Activated CD8-positive, alpha-beta T cell treated with anti-CD3 and anti-CD28 coated beads, Interleukin-2, amount 10 ng/mL, durations not matched to agents 7 days and 5 days (primary cell): ENCODE measurements at regions not wholly inside any gene's neighbourhood (a gene's known extent, or its start where the extent isn't known, plus 50 kb on each side); places are given as distances from the start of the nearest gene placed in this dataset.

Experiments
- ATAC-seq: fragments of 150-1000 bp; cut with Tn5 transposase; one replicate; pipeline ENCODE4 v1.10.0; 2021; ENCODE audit warnings: moderate library complexity
- CTCF ChIA-PET: fragments of 350-600 bp; sonication (Branson Sonifier 250); formaldehyde crosslinking; loops from one replicate; lab custom pipeline; 2021; ENCODE audit warnings: antibody characterized with exemption; lab: Charles Lee
- POLR2A ChIA-PET: fragments of 350-600 bp; sonication (Branson Sonifier 250); formaldehyde crosslinking; loops from one replicate; lab custom pipeline; 2021; ENCODE audit warnings: antibody characterized with exemption; lab: Charles Lee
- DNase-seq: peaks from one replicate; pipeline ENCODE4 v3.0.0-alpha.2; 2020
- H3K27ac Mint-ChIP-seq: one replicate; pipeline ENCODE4 v1.8.0; 2021; ENCODE audit warnings: mild to moderate bottlenecking, mixed read lengths
- H3K27me3 Mint-ChIP-seq: one replicate; pipeline ENCODE4 v1.8.0; 2021; ENCODE audit warnings: low read depth, mixed read lengths
- H3K36me3 Mint-ChIP-seq: one replicate; pipeline ENCODE4 v1.8.0; 2021; ENCODE audit warnings: low read depth, mixed read lengths
- H3K4me1 Mint-ChIP-seq: one replicate; pipeline ENCODE4 v1.8.0; 2021; ENCODE audit warnings: low read depth, mixed read lengths
- H3K4me3 Mint-ChIP-seq: one replicate; pipeline ENCODE4 v1.8.0; 2021; ENCODE audit warnings: mild to moderate bottlenecking, mixed read lengths
- H3K9me3 Mint-ChIP-seq: one replicate; pipeline ENCODE4 v1.8.0; 2022; ENCODE audit warnings: mixed read lengths; ENCODE audit not compliant: insufficient read depth

DNA sequence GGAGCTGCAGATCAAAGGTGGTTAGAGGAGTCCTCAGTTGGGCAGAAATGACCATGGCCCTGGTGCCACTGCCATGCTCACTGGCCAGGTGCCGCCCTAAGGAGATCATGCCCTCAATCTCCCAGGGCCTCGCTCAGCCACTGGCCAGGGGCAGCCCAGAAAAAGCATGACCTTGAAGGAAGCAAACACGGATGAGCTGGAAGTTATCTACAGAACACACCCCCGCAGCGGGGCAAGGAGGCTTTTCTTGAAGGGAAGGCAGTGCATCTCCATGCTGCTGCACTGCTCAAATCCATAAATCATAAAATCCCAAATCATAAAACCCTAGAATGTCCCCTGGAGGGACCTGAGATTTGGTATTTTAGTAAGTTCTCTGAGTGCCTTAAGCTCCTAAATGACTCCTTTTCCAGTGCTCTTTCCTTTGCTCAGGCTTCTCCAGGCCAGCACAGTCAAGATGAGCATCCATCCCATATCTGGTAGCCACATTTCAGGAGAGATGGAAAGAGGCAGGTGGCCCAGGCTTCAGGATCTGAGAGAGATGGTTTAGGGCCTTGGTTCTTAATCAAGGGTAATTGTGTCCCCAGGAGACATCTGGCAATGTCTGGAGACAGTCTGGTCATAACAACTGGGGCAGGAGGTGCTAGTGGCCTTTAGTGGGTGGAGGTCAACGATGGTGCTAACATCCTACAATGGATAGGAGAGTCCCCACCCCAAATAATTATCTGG lies 217.3 kb downstream of the RBM19 start:
- DNase-seq (no peak), ATAC-seq (no peak)
- ChIA-PET CTCF (no interaction called here), POLR2A (no interaction called here)
- H3K9me3 Mint-ChIP-seq = no peaks in the 10 kb centered on the region
- H3K36me3 Mint-ChIP-seq = no peaks in the 10 kb centered on the region
- H3K4me3 Mint-ChIP-seq = no peak overlapping the region
- H3K27ac Mint-ChIP-seq = no peak overlapping the region
- no peaks in the 10 kb centered on the region for H3K4me1 Mint-ChIP-seq
- H3K27me3 Mint-ChIP-seq = peaks cover 14% of the 10 kb centered on the region

- Mint-ChIP-seq H3K36me3 (no peaks in the 10 kb centered on the region), H3K27ac (no peak overlapping the region), H3K9me3 (no peaks in the 10 kb centered on the region), H3K27me3 (peaks cover 14% of the 10 kb centered on the region), H3K4me1 (no peaks in the 10 kb centered on the region), H3K4me3 (no peak overlapping the region)
- DNase-seq = no peak
- ATAC-seq = no peak
- ChIA-PET CTCF (no interaction called here), POLR2A (no interaction called here)
Observed at GRCh38 chr12:113747017-113747416, 219.1 kb downstream of the RBM19 start.

GRCh38 chr12:113744802-113745395 lies 221.2 kb downstream of the RBM19 start:
- H3K9me3 Mint-ChIP-seq = no peaks in the 10 kb centered on the region
- no peaks in the 10 kb centered on the region for H3K4me1 Mint-ChIP-seq
- DNase-seq (no peak), ATAC-seq (no peak)
- H3K27ac Mint-ChIP-seq = no peak overlapping the region
- ChIA-PET POLR2A (interaction anchor here (0.6 kb wide), 1 partner anchor 868 kb away, joined by 3 read pairs; no protein-coding TSS in a partner anchor), CTCF (no interaction called here)
- H3K27me3 Mint-ChIP-seq = peaks cover 14% of the 10 kb centered on the region
- no peaks in the 10 kb centered on the region for H3K36me3 Mint-ChIP-seq
- no peak overlapping the region for H3K4me3 Mint-ChIP-seq

DNA sequence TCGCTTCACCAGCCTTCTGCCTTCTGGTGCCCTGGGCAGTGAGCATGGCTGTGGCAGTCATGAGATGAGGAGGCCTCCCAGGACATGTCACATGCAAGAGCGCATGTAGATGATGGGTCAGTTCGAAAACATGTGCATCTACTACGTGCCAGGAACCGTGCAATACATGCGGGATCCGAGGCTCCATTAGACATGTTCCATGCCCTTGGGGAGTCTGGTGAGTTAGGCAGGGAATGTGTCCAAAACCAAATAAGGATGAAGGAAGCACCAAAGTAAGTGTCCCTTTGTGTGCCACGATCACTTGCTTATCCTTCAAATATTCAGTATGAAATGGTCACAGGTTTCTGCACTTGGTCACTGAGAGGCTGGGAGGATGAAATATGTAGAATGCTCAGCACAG lies 223.3 kb downstream of the RBM19 start:
- ATAC-seq (no peak), DNase-seq (no peak)
- H3K4me3 Mint-ChIP-seq = no peak overlapping the region
- POLR2A ChIA-PET = no interaction called here
- no peaks in the 10 kb centered on the region for H3K36me3 Mint-ChIP-seq
- H3K27me3 Mint-ChIP-seq = peaks cover 13% of the 10 kb centered on the region
- H3K27ac Mint-ChIP-seq = no peak overlapping the region
- H3K4me1 Mint-ChIP-seq = no peaks in the 10 kb centered on the region
- CTCF ChIA-PET = no interaction called here
- no peaks in the 10 kb centered on the region for H3K9me3 Mint-ChIP-seq

GRCh38 chr12:113740699-113741098 lies 225.4 kb downstream of the RBM19 start:
- POLR2A ChIA-PET = no interaction called here
- DNase-seq (no peak), ATAC-seq (no peak)
- no peak overlapping the region for H3K27ac Mint-ChIP-seq
- no peaks in the 10 kb centered on the region for H3K9me3 Mint-ChIP-seq
- H3K36me3 Mint-ChIP-seq = no peaks in the 10 kb centered on the region
- H3K4me3 Mint-ChIP-seq = no peak overlapping the region
- CTCF ChIA-PET = no interaction called here
- H3K4me1 Mint-ChIP-seq = no peaks in the 10 kb centered on the region
- H3K27me3 Mint-ChIP-seq = peaks cover 13% of the 10 kb centered on the region

DNA sequence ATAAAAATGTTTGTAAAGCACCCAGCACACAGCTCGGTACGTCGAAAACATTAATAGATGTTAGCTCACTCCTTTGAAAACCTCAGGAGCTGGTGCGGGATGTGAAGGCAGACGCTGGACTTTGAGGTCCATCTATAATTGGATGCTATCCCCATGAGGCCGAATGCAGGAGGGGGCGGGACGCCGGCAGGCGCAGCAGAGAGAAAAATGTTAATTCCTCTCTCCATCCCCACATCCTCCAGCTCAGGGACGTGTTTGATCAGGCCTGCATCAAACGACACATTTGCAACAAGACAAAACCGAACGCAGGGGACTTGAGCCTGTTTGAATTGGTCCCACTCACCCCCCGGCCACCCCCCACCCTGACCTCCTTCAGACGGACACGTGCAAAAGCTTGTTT lies 231.0 kb downstream of the RBM19 start:
- DNase-seq (no peak), ATAC-seq (no peak)
- Mint-ChIP-seq H3K4me3 (no peak overlapping the region), H3K36me3 (no peaks in the 10 kb centered on the region), H3K27me3 (peaks cover 17% of the 10 kb centered on the region), H3K4me1 (no peaks in the 10 kb centered on the region), H3K27ac (no peak overlapping the region), H3K9me3 (no peaks in the 10 kb centered on the region)
- CTCF ChIA-PET = no interaction called here
- POLR2A ChIA-PET = no interaction called here

DNA sequence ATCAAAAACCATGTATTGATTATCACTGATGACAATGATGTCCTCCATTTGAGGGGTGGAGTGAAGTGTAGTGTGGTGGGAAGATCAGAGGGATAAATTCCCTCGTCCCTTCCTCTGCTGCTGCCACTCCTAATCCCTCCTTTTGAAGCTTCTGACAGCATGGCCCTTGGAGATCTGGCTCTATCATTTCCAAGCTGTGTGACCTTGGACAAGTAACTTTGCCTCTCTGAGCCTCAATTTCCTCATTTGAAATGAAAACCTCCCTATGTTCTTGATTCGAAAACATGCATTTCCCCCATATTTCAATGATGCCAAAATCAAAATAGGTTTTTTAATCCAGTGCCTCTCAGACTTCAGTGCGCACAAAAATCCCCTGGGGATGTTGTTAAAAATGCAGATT lies 231.6 kb downstream of the RBM19 start:
- ChIA-PET CTCF (no interaction called here), POLR2A (no interaction called here)
- no peaks in the 10 kb centered on the region for H3K9me3 Mint-ChIP-seq
- peaks cover 17% of the 10 kb centered on the region for H3K27me3 Mint-ChIP-seq
- no peaks in the 10 kb centered on the region for H3K36me3 Mint-ChIP-seq
- ATAC-seq (no peak), DNase-seq (no peak)
- H3K4me1 Mint-ChIP-seq = no peaks in the 10 kb centered on the region
- no peak overlapping the region for H3K27ac Mint-ChIP-seq
- H3K4me3 Mint-ChIP-seq = no peak overlapping the region

DNA sequence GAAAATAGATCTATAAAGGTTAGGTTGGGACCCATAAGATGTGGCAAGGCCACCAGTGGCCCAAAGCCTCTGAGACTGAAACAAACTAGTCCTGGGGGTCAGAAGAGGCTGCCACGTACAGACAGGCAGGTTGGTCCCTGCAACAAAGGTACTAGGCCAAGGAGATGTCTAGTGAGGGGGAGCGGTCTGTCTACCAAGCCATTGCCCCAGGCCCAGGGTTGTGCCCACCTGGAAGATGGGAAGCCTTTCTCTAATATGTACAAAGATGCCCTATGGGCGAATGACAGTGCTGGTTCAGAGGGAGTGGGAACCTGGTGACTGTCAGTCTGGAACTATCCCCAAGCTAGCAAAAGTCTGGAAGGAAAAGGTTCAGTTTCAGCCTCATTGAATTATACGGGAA lies 233.2 kb downstream of the RBM19 start:
- Mint-ChIP-seq H3K36me3 (no peaks in the 10 kb centered on the region), H3K4me1 (no peaks in the 10 kb centered on the region), H3K9me3 (no peaks in the 10 kb centered on the region), H3K27ac (no peak overlapping the region), H3K27me3 (peaks cover 15% of the 10 kb centered on the region), H3K4me3 (no peak overlapping the region)
- DNase-seq = no peak
- ChIA-PET POLR2A (no interaction called here), CTCF (no interaction called here)
- no peak for ATAC-seq

- no peak overlapping the region for H3K4me3 Mint-ChIP-seq
- H3K27me3 Mint-ChIP-seq = no peaks in the 10 kb centered on the region
- ChIA-PET CTCF (no interaction called here), POLR2A (no interaction called here)
- ATAC-seq (no peak), DNase-seq (no peak)
- H3K27ac Mint-ChIP-seq = no peak overlapping the region
- no peaks in the 10 kb centered on the region for H3K4me1 Mint-ChIP-seq
- H3K36me3 Mint-ChIP-seq = no peaks in the 10 kb centered on the region
- H3K9me3 Mint-ChIP-seq = no peaks in the 10 kb centered on the region
Observed at GRCh38 chr12:113727651-113728061, 238.5 kb downstream of the RBM19 start.

DNA sequence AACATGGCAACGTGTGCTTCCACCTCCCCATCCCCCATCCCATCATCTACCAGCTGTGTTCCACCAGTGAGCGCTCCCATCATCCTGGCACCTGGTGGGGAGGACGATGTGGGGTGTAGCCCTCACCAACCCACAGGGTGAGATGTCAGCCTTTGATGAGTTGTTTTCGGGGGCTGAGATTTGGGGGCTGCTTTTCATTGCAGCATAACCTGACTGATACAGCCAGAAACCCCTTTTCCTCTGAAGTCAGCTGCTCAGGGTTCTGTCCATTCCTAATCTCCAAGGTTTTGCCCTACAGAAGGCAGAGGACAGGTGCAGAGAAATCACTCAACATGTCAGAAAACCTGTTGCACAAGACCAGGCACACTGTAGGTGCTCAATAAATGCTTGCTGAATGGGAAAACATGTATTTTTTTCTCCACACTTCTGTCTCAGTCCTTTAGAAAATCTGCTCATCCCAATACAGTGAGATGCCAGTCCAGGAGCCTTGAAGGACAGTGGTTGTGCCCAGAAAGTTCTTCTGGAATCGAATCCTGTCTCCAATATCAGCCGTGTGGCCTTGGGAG lies 239.8 kb downstream of the RBM19 start:
- Mint-ChIP-seq H3K36me3 (no peaks in the 10 kb centered on the region), H3K27ac (no peak overlapping the region), H3K4me1 (no peaks in the 10 kb centered on the region), H3K9me3 (no peaks in the 10 kb centered on the region), H3K4me3 (no peak overlapping the region), H3K27me3 (no peaks in the 10 kb centered on the region)
- POLR2A ChIA-PET = no interaction called here
- no peak for DNase-seq
- no peak for ATAC-seq
- CTCF ChIA-PET = no interaction called here

DNA sequence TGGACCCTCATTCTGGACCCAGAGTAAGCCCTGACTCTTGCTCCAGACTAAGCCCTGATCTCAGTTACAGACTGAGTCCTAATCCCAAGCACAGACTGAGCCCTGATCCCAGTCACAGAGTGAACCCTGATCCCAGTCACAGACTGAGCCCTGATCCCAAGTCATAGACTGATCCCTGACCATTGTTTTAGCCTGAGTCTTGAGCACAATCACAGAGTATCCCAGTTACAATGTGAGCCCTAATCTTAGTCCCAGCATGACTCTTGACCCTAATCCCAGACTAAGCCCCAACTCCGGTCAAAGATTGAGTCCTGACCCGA lies 240.6 kb downstream of the RBM19 start:
- Mint-ChIP-seq H3K27me3 (no peaks in the 10 kb centered on the region), H3K4me3 (no peak overlapping the region), H3K4me1 (no peaks in the 10 kb centered on the region), H3K9me3 (no peaks in the 10 kb centered on the region), H3K27ac (no peak overlapping the region), H3K36me3 (no peaks in the 10 kb centered on the region)
- ATAC-seq (no peak), DNase-seq (no peak)
- ChIA-PET CTCF (no interaction called here), POLR2A (no interaction called here)

DNA sequence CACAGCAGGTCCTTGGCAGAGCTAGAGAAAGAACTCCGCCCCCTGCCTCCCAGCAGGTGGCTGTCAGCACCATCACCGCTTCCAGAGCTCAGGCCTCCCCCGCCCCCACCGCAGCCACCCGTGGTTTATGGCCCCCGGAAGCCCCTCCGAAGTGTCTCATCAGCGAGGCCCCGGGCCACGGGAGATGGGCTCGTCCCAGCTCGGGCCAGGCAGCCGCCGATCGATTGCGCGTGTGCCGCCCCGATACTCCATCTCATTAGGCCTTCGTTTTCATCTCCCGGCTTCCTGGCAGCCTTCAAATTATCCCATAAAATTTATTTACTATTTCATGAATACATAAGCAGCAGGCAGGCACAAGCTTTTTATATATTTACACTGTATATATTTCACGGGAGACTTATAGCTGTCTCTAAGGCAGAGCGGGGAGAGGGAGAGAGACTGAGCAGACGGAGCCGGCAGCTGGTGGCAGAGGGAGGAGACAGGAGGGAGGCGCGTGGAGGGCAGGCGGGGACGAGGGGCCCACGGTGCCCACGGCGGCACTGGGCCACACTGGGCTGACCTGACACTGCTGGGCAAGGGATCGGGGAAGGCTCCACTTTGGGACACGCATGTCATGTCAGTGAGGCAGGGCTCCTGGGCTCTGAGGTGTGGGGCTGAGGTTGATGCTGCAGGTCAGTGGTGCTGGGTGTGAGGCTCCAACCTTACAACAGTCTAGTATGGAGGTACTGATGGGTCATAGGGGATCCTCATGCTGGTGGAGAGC lies 241.2 kb downstream of the RBM19 start:
- Mint-ChIP-seq H3K4me3 (no peak overlapping the region), H3K4me1 (no peaks in the 10 kb centered on the region), H3K36me3 (no peaks in the 10 kb centered on the region), H3K27me3 (no peaks in the 10 kb centered on the region), H3K27ac (no peak overlapping the region), H3K9me3 (no peaks in the 10 kb centered on the region)
- DNase-seq = no peak
- CTCF ChIA-PET = no interaction called here
- POLR2A ChIA-PET = no interaction called here
- no peak for ATAC-seq
